BJ (cell line): ENCODE measurements at regions not wholly inside any gene's neighbourhood (a gene's known extent, or its start where the extent isn't known, plus 50 kb on each side); places are given as distances from the start of the nearest gene placed in this dataset.

Experiments
- CTCF ChIA-PET: fragments of 350-600 bp; formaldehyde crosslinking; extraction: SDS; loops from one replicate; lab custom pipeline; 2021; ENCODE audit warnings: antibody characterized with exemption, inconsistent platforms; lab: Yijun Ruan, JAX
- POLR2A ChIA-PET: fragments of 300-600 bp; sonication (Branson Sonifier 250); formaldehyde crosslinking; extraction: SDS; loops from one replicate; lab custom pipeline; 2021; ENCODE audit warnings: antibody characterized with exemption; lab: Charles Lee
- DNase-seq: peaks from one replicate; pipeline ENCODE4 v3.0.0-alpha.2; 2011; ENCODE audit warnings: low read depth
- H3K27me3 ChIP-seq: 2 replicates; pipeline ENCODE4 v1.6.0; 2011; ENCODE audit warnings: low read length; ENCODE audit not compliant: control insufficient read depth, insufficient read depth
- H3K36me3 ChIP-seq: 2 replicates; pipeline ENCODE4 v1.5.1; 2011; ENCODE audit warnings: low read length; ENCODE audit not compliant: control insufficient read depth, insufficient read depth
- H3K4me3 ChIP-seq: 2 replicates; pipeline ENCODE4 v1.5.1; 2011; ENCODE audit warnings: low read depth, mild to moderate bottlenecking, control low read depth, low read length
- TF ChIP-seq, protein P1 (sequence below): IDR thresholded peaks from 2 replicates; pipeline ENCODE4 v1.5.1; 2011; ENCODE audit warnings: low read depth, mild to moderate bottlenecking, control low read depth, inconsistent platforms, low read length, moderate library complexity; ENCODE audit not compliant: insufficient read depth

DNA sequence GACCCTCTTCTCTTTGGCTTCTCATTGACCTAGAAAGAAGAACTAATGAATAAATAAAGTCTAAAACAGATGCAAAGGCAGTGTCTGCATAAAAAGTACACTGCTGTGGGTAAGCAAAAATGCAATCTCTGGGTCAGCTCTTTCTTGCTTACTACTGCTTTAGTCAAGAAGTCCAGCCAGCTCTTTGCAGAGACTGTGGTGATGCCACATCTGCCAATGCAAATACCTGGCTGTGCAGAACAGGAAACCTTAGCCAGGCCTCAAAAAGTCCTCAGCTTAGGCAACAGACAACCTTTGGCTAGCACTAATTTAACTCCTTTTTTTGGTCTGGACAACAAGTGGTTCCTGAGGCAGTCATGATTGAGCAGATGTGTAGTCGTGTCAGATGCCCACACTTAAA is 73.6 kb upstream of the RND3 start:
- POLR2A ChIA-PET = no interaction called here
- no peak for DNase-seq
- TF ChIP-seq, protein P1, sequence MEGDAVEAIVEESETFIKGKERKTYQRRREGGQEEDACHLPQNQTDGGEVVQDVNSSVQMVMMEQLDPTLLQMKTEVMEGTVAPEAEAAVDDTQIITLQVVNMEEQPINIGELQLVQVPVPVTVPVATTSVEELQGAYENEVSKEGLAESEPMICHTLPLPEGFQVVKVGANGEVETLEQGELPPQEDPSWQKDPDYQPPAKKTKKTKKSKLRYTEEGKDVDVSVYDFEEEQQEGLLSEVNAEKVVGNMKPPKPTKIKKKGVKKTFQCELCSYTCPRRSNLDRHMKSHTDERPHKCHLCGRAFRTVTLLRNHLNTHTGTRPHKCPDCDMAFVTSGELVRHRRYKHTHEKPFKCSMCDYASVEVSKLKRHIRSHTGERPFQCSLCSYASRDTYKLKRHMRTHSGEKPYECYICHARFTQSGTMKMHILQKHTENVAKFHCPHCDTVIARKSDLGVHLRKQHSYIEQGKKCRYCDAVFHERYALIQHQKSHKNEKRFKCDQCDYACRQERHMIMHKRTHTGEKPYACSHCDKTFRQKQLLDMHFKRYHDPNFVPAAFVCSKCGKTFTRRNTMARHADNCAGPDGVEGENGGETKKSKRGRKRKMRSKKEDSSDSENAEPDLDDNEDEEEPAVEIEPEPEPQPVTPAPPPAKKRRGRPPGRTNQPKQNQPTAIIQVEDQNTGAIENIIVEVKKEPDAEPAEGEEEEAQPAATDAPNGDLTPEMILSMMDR = no peak
- H3K27me3 ChIP-seq = no peaks in the 10 kb centered on the region
- H3K36me3 ChIP-seq = no peaks in the 10 kb centered on the region
- no peak overlapping the region for H3K4me3 ChIP-seq
- CTCF ChIA-PET = interaction anchor here (1.0 to 2.4 kb wide), 3 partner anchors 13 to 678 kb away, joined by 3 to 8 read pairs (median 3); no protein-coding TSS in a partner anchor

- CTCF ChIA-PET = interaction anchor here (0.7 to 0.9 kb wide), 2 partner anchors 10 to 962 kb away, joined by 3 read pairs; no protein-coding TSS in a partner anchor
- TF ChIP-seq, protein P1 = no peak
- POLR2A ChIA-PET = no interaction called here
- no peak for DNase-seq
- H3K27me3 ChIP-seq = no peaks in the 10 kb centered on the region
- no peaks in the 10 kb centered on the region for H3K36me3 ChIP-seq
- no peak overlapping the region for H3K4me3 ChIP-seq
These were observed 69.6 kb upstream of the RND3 start for GRCh38 chr2:150557020-150557600.

DNA sequence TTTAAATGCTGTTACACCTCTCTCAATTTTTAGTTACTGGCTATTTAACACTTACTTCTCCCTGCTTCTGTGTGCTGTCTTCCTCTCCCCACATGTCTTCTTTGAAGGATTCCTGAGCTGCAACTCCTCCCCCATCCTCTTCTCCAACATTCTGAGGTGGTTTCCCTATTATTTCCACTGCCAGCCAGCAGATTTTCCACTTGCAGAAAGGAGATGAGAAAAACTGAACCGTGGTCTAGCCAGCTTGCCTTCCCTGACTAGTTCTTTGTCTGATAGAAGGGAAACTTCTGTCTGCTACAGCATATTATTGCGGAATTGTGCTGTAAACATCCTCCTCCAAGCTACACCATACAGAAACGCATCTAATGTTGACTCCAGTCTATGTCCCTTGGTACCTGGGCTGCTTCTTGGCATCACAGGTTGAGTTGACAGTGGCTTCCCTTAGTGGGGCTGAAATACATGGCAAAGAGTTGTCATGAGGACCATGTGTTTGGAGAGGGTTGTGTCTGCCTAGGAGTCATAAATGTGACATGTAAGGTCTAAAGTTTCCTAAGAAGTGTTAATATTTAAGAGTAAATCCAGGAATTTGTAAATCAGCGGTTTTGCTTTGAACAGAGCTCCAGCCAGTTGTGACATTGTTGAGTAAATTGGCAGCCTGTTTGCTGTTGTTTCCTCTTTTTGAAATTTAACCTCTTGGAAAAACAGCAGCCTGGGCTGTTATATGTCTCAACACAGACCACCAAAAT is 68.3 kb upstream of the RND3 start:
- Histone ChIP-seq H3K4me3 (no peak overlapping the region), H3K36me3 (no peaks in the 10 kb centered on the region), H3K27me3 (no peaks in the 10 kb centered on the region)
- POLR2A ChIA-PET = no interaction called here
- TF ChIP-seq, protein P1 = no peak
- no peak for DNase-seq
- CTCF ChIA-PET = interaction anchor here (0.7 to 1.2 kb wide), 3 partner anchors 11 to 960 kb away, joined by 3 to 5 read pairs (median 3); no protein-coding TSS in a partner anchor

- POLR2A ChIA-PET = no interaction called here
- Histone ChIP-seq H3K4me3 (no peak overlapping the region), H3K27me3 (no peaks in the 10 kb centered on the region), H3K36me3 (no peaks in the 10 kb centered on the region)
- DNase-seq = no peak
- CTCF ChIA-PET = interaction anchor here (1.9 kb wide), 1 partner anchor 9 kb away, joined by 4 read pairs; no protein-coding TSS in a partner anchor
- TF ChIP-seq, protein P1 = no peak
These were observed 66.6 kb upstream of the RND3 start for GRCh38 chr2:150554046-150554445.
